GM19324 (cell line): ENCODE measurements at regions not wholly inside any gene's neighbourhood (a gene's known extent, or its start where the extent isn't known, plus 50 kb on each side); places are given as distances from the start of the nearest gene placed in this dataset.
"Not testable (repeated sequence)": the region's sequence is repeated elsewhere in the genome, so short reads cannot be mapped to it uniquely, and the experiment has no call there.

ENCODE experiments used
- ATAC-seq: cut with Tn5 transposase; IDR thresholded peaks from one replicate; pipeline ENCODE4 v1.9.1; 2021; ENCODE audit warnings: mild to moderate bottlenecking, moderate library complexity; ENCODE audit not compliant: unreplicated experiment, low FRiP score

DNA sequence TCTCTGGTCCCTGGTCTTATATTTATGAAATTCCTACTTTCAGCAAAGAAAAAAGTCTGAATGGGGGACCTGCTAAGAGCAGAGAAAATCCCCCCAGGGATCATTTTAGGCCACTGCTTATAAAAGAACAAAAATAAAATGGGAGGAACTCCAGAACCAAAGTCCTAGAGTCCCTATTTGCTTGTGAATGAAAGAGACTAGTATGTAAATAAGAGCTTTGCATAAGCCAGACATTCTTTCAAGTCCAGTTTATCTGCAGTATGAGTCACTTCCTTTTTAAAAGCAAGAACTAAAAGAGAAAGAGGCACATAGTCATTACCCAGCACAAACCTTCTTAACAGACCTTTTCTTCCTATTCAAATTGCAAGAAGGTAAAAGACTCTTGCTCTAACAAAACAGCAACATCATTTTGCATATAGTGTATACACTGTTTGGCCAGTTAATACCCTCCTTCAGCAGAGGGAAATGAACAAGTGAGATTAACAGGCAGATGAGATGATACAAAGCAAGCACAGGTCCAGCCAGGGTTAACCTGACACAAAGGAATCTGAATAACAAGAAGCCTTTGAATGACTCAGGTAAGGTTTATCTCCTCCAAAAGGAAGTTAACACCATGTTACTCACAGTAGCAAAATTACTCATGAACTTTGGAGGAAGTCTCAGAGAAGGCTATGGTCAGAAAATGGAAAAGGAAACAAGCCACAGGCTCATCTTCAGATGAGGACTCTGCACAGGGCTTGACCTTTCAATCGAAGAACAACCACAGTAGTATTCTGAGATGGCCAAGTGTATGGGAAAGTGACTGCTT is 87.3 kb downstream of the PHLDA1 start:
- ATAC-seq, result peak; percentile 98

DNA sequence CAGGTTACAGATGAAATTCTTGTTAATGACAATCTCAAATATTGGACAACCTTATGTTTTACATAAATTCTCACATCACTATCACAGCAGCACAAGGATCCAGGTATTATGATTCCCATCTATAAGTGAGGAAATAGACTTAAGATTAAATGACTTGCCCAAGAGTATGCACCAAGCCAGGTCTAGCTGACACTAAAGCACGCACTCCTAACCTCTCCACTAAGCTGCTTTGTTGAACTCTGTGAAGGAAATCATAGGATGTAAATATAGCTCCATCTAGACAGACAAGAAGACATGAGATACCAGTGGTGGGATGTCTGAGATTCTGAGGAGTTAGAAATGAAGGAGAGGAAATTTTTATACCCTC is 87.9 kb downstream of the PHLDA1 start:
- no peak for ATAC-seq

DNA sequence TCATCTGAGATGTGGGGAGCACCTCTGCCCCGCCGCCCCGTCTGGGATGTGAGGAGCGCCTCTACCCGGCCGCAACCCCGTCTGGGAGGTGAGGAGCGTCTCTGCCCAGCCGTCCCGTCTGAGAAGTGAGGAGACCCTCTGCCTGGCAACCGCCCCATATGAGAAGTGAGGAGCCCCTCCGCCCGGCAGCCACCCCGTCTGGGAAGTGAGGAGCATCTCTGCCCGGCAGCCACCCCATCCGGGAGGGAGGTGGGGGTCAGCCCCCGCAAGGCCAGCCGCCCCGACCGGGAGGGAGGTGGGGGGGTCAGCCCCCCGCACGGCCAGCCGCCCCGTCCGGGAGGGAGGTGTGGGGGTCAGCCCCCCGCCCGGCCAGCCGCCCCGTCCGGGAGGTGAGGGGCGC is 89.9 kb downstream of the PHLDA1 start:
- not testable (repeated sequence) for ATAC-seq

DNA sequence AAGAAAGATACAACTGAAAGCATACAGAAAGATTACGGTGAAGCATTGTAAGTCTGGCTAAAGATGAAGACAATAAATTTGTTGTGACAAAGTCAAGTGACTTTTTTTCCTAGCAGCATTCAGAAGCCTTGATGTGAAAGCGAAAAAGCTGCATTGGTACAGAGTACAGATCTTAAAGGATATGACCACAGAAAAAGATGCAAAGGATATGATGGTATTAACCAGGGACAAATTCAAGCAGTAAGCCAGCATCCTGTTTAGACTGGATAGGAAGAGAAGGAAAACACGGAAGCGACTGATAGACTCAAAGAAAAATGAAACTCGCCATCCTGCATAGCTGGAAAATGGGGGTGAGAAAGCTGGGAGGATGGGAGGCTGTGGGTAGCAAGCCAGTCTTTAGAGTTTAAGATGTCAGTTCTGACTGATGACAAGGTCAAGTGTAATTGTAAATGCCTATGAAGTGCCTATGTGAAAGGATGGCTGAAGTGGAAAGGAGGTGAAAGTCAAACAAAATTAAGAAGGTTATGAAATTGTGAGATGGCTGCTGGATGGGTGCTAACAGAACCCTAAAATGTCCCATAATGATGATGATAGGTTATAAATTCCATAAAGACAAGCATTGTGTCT is 92.4 kb downstream of the PHLDA1 start:
- ATAC-seq, result no peak

DNA sequence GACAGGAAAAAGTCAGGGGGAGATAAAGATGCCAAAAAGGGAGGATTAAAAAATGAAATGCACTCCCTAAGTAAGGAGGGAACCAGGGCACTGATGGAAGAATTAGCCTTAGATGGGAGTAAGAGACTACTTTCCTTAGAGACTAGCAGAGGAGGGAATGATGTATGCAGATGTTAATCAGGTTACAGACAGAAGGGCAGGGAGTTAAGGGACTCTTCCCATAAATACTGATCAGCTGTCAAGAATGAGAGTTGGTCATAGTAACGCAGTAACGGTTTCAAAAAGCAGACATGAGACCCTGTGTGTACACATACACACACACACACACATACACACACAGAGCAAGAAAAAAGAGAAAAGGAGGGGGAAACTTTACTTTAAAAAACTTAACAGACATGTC is 93.4 kb downstream of the PHLDA1 start:
- no peak for ATAC-seq

DNA sequence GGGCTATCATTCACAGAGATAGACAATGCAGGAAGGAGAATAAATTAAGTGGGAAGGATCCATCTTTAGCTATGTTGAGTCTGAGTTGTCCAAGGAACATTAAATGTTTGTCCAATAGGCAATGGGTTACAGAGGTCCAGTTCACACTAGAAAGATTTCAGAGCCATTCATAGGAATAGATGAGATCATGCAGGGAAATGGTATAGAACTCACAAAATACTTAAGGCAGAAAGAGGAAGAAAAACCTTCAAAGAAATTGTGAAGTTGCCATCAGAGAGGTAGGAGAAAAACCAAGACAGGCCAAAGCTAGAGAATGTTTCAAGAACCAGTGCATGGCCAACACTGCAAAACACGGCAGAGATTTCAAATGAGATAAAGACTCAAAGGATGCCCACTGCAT is 94.1 kb downstream of the PHLDA1 start:
- ATAC-seq, result no peak

DNA sequence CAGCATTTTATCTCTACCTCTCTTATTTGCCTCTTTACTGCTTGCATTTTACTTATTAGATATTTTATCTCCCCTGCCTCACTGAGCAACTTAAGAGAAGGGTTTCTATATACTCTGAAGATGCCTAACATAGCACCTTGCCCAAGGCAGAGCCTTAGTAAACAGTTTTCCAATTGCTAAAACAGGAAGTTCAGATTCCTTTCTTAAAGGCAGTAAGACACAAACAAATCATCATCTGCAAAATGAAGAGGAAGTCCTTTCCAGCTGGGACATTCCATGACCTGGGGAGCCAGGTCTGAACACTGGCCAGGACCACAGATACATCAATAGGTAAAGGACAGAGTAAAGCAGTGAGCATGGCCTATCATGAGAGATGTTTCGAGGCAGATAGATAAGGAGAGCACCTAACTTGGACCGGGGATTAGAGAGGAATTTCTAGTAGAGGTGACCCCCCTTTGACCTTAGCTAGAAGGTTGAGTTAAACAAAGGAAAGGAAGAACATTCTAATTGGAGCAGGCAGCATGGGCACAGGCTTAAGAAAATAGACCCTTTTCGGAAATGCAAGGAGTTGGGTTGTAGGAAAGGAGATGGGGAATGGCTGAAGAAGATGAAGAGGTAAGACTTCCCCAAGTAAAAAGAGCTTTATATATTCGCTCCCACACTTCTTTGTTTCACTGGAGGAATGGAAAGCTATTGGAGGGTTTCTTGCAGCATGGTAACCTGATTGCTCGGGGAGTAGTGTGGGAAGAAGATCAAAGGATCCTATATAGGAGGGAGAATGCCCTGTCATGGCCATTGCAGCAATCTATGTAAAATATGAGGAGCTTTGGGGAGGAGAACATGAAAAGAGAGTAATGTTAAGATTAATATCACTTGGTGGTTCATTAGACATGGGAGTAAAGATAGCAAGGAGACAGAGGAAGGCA is 94.8 kb downstream of the PHLDA1 start:
- ATAC-seq, result no peak

DNA sequence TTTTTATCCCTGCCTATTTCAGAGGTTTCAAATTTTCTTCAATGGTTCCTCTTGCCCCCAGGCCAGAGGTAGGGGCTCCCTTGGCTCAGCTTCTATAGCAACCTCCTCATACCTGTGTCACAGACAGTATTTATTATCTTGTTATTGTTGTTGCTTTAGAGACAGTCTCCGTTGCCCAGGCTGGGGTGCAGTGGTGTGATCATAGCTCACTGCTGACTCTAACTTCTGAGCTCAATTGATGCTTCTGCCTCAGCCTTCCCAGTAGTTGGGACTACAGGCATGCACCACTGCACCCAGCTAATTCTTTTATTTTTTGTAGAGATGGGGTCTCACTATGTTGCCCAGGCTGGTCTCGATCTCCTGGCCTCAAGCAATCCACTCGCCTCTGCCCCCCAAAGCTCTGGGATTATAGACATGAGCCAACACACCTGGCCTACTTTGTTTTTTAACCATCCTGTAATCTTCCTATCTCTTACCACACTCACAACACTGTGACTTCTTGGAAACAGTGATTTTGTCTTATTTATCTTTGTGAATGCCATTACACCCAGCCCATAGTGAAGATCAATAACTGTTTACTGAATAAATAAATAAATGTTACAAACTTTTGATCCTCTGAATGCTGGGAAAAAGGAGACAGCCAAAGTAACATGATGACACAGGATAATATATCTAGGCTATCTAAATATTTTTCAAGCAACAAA is 95.9 kb downstream of the PHLDA1 start:
- no peak for ATAC-seq

DNA sequence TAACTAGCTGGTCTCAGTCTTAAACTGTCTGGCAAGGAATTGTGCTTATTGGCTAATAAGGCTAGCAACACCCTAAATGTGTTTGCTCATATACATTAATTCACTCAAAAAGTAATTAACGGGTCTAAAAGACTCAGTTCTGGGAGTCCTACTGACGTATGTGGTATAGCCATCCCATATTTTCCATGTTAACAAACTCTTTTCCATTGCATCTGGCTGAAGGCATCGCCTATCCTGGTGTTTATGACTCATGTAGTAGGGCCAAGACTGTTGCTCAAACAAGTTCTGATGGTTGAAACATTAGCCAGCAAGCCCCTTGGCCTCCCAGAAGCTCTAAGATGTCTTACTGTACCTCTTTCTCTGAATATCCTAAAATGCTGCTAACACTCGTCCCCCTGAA is 98.5 kb downstream of the PHLDA1 start:
- ATAC-seq, result no peak

DNA sequence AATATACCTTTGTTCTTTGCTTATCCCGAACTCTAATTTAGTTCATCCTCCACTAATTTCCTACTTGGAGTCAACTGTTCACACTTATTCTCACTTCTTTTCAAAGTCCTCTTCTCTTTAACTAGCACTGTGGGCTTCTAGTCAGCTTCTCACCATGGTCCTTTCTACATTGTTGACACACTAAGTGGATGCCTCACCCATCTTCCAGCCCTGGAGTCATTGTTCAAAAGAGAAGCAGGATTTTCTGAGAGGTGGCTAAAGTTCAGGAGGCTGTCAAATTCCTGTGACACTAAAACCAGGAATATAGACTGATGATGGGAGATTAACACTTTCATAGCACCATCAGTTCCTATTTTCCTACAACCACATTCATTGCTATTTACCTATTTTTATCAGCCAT is 99.3 kb downstream of the PHLDA1 start:
- ATAC-seq, result no peak

DNA sequence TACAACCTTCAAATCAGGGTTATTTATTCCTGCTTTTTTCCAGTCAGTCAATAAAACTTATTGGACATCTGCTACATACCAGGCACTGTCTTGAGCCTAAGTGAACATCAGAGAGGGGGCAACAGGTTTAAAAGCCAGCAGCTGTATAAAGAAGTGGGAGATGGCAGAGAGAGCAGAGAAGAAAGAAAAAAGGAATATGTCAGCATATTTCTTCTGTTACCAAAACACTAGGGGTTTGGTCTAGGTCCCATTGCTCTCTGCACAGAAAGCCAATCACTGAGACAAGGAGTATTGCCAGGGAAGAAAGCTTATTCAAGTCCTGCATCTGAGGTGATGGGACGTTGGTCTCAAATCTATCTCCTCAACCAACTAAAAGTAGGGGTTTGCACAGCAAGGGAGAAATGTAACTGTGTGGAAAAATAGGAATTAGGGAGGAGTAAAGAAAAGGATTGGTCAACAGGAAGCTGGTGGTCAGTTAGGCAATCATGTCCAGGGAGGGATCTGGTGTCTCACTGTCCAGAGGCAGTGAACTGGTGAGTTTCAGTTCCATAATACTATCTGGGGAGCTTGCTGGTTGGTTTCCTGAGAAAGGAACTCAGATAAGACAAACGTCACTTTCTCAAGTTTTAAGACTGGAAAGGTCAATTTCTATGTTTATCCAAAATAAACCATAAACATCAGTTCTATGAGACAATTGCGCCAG is 107.5 kb downstream of the PHLDA1 start:
- ATAC-seq, result no peak

DNA sequence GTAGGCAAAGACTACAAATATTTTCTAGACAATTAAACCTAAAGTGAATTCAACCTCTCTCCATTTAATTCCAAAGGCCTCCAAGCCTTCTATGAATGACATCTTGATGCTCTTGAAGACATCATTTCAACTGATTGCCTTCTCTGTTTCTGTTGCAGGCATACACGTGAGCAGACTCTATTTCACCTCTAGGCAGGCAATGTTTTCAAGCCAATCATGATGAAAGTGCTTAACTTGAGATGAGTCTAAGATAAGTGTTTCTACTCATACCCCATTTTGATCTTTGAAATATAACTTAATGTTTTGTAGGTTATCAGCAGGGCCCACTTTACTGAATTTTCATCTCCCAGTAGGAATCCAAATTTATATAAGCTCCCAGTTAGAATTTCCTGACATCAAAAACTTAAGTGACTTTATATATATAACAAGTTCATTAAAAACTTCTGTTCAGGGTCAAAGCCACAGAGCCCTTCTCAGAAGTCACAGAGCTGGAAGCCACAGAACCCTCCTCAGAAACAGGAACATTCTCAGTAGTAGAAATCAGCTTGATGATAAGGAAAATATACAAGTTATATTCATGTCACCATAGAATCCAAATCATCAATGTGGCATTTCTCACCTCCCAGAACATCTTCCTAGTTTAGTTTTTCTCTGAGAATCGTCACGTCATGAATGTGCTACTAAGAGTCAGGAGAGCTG is 108.5 kb downstream of the PHLDA1 start:
- ATAC-seq, result no peak

DNA sequence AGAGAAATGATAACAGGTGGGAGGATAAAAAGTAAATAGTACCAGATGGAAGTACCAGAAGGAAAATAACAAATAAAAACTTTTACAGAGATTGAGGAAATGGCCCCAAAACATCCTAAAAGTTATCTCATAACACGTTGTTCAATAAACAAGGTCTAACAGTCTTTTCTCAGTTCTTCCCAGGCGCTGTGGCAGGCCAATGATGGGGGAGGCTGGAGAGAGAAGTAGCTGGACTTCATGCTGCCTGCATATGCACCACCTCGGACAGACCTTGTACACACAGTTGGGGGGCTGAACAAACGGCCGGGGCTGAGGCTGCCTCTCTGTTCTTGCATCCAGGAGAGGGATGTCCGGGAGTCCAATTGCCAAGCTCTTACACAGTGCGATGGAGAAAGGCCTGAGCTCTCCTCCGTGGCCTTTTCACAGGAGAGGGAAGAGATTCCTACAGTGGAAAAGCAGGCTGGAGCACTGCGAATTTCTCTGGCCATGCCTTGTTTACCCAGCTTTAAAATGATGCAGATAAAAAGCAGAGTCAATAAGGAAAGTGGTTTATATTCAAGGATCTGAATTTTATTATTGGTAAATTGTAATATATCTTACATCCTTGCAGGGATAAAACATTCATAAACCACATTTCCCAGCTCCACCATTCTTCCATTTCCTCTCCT is 109.8 kb downstream of the PHLDA1 start:
- ATAC-seq, result no peak

DNA sequence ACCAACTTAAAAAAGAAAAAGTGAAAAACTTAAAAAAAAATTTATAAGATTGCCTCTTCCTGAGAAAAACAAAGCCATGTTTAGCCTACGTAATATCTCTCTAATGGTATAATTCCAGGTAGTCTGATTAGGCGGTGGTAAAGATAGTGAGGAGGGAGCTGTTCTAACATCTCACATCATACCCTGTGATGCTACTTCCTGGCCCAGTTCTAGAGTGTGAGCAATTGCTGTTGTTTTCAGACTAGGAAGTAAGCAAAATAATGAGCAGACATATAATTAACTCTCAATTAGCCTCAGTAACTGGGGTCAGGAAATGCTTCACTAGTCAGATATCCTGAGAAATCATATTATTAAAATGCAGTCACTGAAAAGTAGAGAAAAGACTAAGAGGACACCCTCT is 113.9 kb downstream of the PHLDA1 start:
- no peak for ATAC-seq

DNA sequence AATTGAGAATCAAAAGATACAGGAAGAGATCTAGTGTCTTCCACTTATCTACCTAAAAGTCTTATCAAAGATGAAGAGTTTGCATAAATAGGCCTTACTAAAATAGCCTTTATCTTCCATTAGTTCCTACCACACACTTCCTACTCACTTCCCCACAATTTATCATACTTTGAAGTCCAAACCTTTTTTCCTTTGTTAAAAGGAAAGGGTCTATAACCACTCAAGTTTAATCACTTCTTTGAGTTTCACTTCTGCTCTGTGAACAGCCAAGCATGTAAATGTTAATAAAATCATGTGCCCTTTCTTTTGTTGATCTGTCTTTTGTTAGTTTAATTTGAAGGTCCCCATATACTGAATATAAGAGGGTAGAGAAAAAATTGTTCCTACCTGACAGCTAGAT is 114.5 kb downstream of the PHLDA1 start:
- ATAC-seq, result peak; percentile 68

DNA sequence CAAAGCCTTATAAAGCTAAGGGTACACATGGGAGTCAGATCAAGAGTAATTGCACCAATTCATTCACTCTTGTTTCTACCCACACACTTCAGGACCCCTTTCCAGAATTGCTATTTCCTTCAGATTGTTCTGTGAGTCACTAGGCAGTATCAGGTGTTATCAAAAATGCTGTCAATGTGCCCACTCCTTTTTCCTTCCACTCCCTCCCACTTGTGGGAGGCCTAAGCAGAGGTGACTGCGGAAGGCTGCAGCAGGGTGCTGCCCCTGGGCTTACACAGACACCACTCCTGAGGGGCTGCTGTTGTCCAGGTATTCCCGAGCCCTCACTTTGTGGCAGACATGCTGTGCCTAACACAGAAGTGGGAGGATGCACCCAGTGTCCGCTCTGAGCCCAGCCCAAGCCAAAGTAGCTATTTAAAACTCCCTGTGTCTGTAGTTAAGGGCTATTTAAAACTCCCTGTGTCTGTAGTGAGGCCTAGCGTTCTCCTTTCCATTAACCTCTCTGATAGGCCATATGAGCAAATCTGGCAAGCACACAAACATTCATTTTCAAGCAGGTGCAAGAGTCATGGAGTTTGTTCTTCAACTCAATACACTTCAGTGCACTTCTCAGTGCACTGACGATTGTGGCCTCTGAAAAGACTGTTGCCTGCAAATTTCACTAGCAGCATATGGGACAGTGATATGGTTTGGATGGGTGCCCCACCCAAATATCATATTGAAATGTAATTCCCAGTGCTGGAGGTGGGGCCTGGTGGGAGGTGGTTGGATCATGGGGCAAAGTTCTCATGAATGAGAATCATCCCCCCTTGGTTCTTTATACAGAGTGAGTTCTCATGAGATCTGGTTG is 117.8 kb downstream of the PHLDA1 start:
- ATAC-seq, result no peak

DNA sequence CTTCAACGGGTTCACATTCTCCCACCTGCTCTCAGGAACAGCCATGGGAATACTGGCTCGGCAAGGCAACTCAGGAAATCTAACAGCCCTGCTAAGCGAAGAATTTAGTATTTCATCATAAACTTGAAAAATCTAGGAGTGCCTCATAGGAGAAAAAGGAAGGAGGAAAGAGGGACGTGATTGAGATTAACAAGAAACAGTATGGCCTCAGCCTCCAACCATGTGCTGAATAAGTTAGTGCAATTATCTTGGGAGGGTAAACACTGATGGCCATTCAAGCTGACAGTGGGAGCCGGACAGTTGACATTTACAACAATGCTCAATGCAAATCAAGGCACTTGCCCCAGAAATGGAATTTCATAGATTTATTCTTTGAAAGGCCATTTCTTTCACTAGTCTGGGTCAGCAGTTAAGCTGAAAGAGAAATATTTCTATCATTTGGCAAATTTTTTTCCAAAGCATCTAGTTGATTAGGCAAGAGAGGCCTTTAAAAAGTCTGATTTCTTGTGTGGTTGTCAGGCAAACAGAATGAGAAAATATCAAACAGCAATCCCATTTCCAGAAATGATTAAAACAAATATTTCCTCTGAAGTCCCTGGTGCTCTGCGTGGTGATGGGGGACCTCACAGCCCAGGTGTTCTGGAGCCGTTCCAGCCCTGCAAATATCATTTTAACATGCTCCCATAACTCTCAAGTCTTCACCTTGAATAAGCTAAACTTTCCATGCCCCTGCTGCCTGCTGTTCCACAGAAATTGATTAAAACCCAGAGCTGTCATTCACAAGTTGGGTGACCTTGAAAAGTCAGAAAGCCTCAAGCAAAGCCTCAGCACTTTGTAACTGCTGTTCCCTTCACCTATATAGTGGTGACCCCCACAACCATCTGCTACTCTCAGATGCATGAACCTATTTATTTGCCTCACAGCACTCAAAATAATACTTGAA is 121.6 kb downstream of the PHLDA1 start:
- ATAC-seq, result no peak
